HG03575 (cell line): ENCODE measurements at regions not wholly inside any gene's neighbourhood (a gene's known extent, or its start where the extent isn't known, plus 50 kb on each side); places are given as distances from the start of the nearest gene placed in this dataset.
"Not testable (repeated sequence)": the region's sequence is repeated elsewhere in the genome, so short reads cannot be mapped to it uniquely, and the experiment has no call there.

Experiments used
- ATAC-seq: cut with Tn5 transposase; IDR thresholded peaks from one replicate; pipeline ENCODE4 v1.9.1; 2021; ENCODE audit not compliant: unreplicated experiment, insufficient number of reproducible peaks, low FRiP score; ENCODE audit errors: extremely low read depth

DNA sequence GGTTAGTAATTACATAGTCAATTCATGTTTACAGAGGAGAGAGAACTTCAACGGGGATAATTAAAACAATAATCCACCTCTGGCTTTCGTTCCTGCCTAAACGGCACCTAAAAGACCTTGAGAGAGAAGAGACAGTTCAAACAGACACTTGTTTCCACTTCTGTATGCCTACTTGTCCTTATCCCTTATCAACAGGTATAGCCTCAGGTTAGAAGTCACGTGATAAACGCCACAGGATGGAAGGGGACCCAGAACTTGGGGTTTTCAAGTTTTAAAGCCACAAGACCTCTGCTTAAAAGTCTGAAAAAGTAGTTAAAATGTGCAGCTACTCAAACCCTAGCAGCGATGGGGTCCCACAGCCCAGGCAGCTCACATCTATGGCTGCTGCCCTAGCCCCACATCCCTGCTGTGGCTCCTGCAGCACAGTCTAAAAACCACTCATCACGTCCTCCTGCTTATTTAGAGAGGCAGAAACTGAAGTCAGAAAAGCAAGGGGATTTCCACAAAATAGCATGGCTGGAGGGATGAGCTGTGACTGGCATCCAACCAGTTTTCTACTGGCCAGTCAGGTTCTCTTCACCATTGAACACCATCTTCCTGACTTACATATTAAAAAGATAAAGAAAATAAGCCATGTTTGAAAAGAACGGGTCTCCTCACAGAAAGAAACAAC, 51.2 kb upstream of the SEC16B start:
- no peak for ATAC-seq

DNA sequence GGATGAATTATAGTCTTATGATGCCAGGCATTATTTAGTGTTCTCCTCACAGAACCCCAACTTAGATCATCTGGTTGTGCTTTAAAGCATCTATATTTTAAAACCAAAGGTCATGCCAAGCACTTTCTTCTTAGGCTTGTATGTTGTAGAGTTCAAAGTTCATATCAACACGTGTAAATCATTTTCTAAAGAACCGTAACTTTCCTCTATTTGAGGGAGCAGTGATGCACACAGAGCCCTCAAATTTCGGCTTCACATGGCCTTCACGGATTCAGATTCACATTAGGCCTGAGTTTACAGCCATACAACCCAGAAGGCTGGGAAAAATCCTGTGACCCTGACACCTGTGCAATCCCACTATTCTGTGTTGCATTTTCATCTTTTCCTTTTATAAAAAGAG, 52.1 kb upstream of the SEC16B start:
- no peak for ATAC-seq

DNA sequence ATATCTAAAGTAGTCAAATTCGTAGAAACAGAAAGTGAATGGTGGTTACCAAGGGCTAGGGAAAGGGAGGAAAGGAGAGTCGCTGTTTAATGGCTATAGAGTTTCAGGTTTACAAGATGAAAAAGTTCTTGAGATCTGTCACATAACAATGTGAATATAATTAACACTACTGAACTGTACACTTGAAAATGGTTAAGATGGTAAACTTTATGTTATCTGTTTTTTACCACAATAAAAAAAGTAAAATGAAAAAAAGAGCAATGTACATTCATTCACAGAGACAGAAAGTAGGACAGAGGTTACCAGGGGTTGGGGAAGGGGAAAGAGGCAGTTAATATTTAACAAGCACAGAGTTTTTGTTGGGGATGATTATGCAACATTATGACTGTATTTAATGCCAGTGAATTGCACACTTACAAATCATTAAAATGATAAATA, 53.3 kb upstream of the SEC16B start:
- ATAC-seq, result no peak

DNA sequence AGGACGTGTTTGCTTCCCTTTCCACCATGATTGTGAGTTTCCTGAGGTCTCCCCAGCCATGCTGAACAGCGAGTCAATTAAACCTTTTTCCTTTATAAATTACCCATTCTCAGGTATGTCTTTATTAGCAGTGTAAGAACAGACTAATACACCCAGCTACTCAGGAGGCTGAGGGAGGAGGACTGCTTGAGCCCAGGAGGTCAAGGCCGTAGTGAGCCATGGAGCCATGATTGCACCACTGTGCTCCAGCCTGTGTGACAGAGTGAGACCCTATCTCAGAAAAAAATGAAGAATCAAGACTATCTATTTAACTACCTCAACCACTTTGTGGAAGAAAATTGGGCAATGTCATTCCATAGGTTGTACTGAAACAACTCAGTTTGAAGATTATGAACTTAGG, 54.6 kb upstream of the SEC16B start:
- no peak for ATAC-seq

DNA sequence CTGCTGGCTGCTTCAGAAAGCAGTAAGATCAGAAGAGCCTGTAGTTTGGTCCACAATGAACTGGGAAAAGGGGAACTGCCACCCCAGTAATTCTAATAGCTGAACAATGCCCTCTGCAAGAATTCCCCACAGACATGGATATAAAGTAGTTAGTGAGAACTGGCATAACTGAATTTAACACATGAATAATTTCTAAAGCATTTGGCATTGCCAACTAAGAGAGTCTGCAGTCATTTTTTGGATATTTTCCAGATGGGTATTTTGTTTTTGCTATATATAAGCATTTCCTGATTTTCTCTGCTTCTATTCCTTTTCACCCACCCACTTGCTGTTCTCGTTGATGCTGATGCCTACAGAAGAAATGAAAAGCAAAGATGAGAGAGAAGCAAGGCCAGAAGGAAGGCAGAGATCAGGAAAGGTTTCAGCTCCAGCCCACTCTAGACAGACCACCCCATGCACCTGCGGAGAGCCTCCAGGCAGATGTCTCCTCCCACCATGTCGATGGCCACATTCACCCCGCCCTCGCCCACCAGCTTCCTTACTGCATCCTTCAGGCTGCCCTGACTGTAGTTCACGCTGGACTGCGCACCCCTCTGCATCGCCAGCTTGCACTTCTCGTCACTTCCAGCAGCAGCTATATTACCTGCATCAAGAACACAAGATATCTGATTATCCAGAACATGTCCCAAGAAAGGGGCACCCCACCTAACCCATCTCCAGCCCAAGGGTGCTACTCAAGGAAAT, 55.9 kb upstream of the SEC16B start:
- no peak for ATAC-seq

DNA sequence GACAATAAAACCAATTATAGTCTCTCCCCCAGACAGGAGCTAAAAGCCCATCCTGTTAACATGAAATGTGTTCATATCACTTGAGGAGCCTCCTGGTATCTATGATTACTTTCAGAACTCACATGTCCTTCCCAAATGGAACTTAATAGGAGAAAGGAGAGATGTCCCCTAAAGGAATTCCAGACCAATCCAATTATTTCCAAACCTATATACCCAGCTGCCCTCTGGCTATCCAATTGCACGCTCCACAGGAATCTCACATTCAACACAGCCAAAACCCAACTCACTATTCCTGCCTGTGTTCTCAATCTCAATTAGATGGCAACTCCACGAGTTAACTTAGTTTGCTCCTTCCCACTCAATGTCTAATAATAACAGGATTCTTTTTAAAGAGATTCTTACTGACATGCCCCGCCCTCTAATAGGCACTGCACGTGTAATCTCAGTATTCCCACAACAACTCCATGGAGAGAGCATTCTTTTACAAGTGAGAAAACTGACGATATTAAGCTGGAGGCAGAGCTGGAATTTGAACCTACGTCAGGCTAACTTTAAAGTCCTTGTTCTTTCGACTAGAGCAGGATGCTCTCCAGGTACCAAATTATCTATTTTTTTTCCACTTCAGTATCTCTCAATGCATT, 59.1 kb upstream of the SEC16B start:
- ATAC-seq, result no peak

DNA sequence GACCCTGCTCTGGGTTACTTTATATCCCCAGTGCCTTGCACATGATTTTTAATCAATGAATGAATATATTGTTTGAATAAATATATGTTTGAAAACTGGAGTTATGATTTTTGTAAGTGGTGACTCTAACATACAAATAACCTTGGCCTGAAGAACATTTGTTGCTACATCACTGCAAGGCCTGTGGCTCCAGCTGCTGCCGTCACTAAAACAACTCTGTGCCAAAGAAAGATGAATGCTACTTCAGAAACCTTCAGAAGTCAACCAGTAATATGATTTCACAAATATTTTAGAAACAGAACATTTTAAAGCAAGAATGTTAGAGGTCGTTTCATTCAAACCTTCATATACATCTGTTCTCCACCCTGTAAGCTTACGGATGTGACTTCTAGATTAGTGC, 60.6 kb upstream of the SEC16B start:
- ATAC-seq, result no peak

DNA sequence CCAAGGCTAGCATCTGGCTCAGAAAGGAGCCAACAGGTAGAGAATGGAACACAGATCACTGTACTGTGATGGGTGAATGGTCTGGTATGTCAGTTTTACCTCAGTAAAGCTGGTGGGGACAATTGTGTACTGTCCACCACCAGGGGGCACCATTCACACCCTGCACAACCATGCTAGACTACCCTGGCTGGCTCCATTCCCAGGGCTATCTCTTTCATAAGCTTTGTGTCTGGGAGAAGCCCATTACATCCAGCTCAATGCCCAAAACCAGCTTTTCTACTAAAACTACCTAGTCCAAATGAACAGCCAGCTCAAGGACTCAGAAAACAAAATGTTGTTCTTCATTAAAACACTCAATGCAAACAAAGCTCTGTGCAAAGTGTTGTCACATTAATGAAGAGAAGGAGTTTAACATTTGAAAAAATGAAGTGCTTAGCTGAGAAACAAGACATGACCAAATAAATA, 62.0 kb upstream of the RASAL2 start:
- peak; percentile 69 for ATAC-seq

DNA sequence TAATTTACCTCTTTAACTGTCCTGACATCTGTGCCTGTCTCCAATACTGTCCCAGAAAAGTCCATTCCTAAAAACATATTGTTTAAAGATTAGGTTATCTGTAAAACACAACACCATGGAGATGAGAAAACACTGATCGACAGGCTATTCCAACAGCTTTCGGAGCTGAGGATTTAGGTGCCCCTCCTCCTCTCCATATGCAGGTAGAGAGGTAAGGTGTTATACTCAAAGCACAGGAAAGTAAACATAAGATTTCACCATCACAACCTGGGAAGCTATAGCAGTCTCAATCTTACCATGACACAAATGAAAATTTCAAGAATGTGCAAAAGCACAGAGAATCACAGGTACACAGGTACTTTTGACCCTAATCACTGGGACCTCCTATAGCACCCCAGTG, 60.9 kb upstream of the RASAL2 start:
- ATAC-seq, result no peak

DNA sequence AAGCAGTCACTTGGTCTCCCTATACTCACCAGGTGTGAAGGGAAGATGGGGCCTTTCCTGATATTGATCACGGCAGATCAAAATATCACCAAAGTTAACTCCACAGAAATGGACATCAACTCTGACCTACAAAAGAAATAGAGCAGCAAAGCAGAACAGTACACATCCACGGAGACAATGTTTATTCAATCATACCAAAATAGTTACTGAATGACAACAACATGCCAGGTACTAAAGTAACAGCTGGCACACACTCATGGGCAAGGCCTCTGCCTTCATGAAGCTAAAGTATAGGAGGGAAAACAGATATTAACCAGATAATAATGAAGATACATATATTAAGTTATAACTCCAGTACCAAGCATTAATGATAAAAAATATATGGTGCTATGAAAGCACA, 59.2 kb upstream of the RASAL2 start:
- no peak for ATAC-seq

DNA sequence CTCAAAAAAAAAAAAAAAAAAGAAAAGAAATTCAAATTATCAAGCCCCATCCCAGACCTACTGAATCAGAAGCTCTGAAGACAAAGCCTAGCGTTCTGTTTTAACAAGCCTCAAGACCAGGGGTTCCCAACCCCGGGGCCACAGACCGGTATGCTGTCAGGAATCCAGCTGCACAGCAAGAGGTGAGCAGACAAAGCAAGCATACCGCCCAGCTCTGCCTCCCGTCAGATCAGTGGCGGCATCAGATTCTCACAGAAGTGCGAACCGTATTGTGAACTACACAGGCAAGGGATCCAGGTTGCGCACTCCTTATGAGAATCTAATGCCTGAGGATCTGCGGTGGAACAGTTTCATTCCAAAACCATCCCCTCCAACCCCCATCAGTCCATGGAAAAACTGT, 57.8 kb upstream of the RASAL2 start:
- no peak for ATAC-seq

DNA sequence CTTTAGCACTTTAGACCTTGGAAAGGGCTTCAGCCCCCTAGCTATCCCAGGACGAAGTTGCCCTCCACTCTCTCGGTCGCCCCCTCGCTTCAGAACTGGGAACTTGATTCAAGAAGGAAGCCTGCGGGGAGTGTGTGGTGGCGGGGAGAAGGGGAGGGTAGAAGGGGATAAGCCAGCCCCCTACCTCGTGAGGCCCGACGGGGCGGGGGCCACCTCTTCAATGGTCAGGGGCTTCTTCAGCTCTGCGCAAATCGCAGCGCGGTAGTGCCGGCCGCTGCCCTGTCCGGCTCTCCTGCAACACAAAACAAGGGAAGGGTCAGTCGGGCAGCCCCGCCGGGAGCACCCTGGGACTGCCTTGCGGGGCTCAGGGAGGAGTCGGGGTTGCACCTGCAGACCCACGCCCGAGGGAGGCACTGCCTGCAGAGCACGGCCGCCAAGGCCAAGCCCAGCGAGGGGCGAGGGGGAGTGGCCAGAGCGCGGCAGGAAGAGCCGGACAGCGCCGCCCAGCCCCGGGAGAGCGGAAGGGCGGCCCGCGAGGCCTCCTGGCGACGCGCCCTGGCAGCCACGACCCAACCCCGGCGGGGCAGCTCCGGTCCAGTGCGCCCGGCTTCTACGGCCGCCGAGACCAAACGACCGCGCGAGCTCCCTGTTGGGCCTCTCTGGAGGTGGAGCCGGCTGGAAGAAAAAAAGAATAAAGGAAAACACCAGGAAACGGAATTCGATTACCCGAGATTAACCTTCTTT, 56.2 kb upstream of the RASAL2 start:
- no peak for ATAC-seq

DNA sequence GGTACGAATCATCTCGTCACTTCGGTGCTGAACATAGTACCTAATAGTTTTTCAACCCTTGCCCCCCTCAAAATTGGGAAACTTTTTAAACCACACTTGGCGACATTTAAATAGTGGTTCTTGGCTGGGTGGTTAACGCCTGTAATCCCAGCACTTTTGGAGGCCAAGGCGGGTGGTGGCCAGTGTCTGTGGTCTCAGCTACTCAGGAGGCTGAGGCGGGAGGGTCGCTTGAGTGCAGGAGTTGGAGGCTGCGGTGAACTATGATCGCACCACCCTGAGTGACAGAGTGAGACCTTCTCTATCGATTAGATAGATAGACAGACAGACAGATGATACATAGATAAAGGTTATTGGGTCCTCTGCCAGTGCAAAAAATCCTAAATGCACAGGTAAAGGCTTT, 55.5 kb upstream of the RASAL2 start:
- no peak for ATAC-seq

DNA sequence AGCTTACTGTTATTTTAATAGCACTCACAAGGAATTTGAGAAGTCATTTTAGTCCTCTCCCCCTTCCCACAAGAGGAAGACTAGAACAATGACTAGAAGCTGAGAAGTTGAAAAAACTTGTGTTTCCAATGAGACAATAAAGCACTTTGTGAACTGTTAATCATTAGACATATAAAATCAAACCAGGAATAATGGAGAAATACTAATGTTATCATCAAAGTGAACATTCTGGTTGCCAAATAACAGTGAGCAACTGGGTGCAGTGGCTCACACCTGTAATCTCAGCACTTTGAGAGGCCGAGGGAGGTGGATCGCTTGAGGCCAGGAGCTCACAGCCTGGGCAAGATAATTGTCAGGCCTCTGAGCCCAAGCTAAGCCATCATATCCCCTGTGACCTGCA, 54.0 kb upstream of the RASAL2 start:
- ATAC-seq, result no peak

DNA sequence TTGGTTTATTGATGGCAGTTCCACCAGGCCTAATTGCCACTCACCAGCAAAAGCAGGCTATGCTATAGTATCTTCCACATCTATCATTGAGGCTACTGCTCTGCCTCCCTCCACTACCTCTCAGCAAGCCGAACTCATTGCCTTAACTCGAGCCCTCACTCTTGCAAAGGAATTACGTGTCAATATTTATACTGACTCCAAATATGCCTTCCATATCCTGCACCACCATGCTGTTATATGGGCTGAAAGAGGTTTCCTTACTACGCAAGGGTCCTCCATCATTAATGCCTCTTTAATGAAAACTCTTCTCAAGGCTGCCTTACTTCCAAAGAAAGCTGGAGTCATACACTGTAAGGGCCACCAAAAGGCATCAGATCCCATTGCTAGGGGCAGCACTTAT, 50.0 kb upstream of the RASAL2 start:
- ATAC-seq, result not testable (repeated sequence)
